Putamen (tissue), 1 donor: ENCODE measurements at regions not wholly inside any gene's neighbourhood (a gene's known extent, or its start where the extent isn't known, plus 50 kb on each side); places are given as distances from the start of the nearest gene placed in this dataset.
"Not testable (repeated sequence)": the region's sequence is repeated elsewhere in the genome, so short reads cannot be mapped to it uniquely, and the experiment has no call there.

Experiments used
- DNase-seq: peaks from one replicate; pipeline ENCODE4 v3.0.0-alpha.2; 2016; ENCODE audit warnings: low spot score

DNA sequence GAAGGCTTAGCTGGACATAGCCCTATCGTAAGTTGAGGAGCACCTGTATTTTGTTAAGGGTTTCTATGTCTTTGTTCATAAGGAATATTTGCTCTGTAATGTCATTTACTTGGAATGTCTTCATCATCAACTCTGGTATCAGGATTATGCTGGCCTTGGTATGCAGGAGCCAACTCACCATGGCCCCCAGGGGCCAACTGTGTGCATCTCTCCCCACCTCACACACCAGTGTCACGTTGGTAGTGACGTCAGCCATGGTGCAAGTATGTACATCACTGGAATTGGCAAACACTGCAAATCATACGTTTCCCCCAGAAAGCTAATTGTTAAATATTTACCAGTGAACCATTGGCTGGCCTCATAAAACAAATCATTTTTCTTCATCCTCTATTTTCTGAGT lies 70.8 kb downstream of the YTHDF1 start:
- no peak for DNase-seq

DNA sequence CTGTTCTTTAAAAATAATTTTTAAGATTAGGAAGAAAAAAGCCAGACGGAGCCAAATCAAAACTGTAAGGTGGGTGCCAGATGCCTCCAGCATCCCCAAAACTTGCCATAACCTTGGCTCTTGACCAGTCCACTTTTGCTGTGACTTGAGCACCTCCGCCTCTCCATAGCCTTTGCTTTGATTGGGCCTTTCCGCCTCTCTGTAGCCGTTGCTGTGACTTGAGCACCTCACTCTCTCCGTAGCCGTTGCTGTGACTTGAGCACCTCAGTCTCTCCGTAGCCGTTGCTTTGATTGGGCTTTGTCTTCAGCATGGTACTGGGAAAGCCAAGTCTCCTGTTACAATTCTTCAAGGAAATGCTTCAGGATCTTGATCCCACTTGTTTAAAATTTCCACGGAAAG lies 73.0 kb downstream of the YTHDF1 start:
- DNase-seq, result no peak

DNA sequence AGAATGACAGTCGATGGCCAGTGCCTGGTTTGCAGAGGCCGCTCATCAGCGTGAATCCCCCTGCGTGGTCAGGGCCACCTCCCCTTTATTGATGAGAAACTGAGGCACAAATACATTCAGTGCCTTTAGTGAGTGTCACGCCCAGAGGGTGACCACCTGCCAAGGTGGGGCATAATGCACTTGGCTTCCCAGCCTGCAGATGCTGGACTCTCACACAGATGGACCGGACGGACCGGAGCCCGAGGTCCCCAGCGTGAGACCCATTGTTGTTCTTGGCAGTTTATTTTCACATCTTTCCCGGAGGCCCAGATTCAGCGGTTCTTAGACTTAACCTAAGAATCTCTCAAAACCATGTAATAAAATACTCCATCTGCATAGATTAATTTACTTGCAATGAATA lies 74.4 kb downstream of the YTHDF1 start:
- DNase-seq, result no peak

DNA sequence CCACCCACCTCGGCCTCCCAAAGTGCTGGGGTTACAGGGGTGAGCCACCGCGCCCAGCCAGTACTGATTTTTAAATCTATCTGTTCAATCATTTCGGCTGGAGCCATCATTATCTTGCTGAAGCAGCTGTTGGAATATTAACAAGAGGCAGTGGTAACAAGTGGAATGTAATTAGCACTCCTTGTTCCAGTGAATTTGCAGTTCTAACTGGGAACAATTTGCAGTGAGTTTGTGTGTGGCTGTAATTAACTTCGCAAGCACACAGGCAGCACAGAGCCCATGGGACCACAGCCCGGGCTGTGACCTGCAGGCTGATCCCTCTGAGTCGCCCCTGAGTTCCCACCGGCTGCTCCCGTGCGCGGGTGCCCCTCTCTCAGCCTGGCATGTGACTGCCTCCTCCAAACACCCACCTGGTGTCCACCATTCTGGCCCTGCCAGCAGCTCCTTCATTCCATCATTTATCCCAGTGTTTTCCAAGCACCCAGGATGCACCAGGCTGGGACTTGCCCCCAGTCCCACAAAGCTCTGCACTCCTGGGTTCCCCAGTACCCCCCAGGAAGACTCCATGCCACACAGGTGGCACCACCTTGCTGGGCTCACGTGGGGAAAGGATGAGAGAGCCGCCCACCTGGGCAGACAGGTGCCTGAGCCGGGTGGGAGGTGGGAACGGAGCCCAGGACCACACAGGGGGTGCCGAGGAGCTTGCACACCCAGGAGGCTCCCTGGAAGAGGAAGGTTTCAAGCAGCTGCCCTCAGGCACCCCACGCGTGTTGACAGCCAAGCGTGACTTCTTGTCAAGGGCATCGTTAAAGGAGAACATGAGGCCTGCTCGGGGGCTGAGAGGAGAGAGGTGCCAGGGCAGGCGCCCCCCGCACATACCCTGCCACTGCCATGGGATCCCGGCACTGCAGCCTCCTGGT lies 75.2 kb downstream of the YTHDF1 start:
- DNase-seq, result no peak

DNA sequence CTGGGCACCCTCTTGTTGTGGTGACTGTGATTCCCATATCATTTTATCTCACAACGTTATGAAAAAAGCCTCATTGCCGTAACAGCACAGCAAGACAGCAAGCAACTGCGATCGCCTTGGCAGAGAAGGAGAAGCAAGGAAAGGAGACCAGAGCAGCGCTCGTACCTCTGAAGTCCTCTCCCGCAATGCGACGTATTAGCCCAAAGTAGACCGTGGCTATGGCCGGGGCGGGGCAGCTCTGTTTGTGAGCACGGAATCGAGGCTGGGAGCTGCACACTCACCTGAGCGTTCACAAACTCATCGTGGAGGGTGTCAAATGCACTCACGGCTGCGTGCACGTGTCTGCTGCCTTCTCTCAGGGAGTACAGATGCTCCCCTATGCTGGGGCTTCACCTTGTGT lies 76.1 kb downstream of the YTHDF1 start:
- no peak for DNase-seq

DNA sequence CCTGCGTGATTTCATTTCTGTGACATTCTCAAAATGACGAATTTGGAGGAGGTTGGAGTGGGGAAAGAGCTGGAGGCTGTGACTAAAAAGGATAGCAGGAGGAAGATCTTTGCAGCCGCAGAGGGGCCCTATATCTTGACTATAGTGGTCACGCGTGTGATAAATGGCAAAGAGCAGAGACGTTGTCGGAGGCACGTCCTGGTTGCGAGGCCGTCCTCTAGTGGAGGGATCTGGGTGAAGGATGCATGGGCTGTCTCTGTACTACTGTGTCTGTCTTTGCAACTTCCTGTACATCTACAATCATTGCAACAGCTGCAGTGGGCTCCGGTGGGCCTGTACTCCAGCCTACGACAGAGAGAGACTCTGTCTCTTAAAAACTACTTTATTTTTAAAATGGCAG lies 76.6 kb downstream of the YTHDF1 start:
- no peak for DNase-seq

DNA sequence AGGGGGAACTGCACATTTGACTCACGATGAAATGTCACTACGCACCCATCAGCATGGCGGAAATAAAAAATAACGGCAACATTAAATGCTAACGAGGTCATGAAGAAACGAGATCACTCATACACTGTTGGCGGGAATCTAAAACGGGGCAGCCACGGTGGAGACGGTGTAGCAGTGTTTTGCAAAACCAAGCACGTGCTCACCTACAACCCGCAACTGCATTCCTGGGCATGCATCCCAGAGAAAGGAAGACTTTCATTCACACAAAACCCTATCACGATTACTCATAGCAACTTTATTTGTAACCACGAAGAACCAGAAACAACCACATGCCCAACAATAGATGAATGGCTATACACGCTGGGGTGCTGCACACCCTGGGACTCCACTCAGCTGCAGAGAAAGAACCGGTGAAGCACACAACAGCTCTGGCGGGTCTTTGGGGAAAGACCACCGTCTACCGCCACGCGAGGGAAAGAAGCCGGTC lies 77.0 kb downstream of the YTHDF1 start:
- no peak for DNase-seq

DNA sequence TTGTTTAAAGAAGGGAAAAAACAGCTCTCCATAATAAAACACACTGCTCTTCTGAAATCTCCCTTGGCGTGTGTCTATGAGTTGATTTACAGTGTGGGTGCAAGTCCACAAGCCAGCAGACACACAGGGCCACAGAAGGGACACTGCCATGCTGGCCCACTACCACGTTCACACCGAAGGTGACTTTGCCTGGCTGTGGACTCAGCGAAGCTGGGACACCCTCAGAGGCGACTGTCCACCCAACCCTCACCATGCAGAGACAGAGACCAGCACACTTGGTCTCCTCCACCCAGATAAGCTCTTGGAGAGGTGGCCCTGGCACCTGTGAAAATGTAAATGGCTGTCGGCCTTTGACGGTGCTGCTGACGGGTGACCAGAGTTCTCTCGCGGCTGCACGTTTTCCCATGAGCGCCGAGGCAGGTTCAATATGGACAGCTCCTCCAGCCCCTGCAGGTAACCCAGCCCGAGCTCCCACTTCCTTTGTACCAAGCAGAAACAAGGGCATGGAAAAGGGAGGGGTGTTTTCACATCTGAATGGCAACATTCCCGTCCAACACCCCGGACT lies 78.0 kb downstream of the YTHDF1 start:
- DNase-seq, result no peak

DNA sequence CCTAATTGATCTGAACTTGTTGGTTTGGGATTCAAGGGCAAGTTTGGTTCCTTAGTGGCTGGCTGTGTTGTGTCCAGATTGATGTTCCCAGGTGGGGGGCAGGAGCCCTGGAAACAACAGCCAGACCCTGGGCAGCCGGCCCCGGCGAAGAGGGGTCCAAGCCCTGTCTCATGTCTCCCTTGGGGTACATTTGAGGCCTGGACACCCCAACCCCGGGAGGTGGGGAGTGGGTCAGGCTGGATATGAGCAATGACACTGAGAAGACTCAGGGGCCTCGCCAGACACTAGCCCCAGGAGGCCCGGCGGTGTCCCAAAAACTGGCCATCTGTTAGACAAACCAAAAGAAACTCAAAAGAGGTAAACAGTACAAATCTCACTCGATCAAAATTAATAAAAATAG lies 79.6 kb downstream of the YTHDF1 start:
- DNase-seq, result no peak

DNA sequence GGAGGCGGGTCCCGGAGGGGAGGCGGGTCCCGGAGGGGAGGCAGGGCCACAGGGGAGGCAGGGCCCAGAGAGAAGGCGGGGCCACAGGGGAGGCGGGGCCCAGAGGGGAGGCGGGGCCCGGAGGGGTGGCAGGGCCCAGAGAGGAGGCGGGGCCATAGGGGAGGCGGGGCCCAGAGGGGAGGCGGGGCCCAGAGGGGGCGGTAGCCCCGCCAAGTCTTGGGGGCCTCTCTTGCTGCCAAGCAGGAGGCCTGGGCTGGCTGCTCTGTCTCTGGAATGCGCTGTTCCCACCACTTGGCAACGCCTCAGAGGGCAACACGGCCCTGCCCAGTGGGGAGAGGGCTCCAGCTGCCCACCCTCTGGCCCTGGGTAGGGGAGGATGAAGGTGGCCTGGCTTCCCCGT lies 80.5 kb downstream of the YTHDF1 start:
- no peak for DNase-seq

DNA sequence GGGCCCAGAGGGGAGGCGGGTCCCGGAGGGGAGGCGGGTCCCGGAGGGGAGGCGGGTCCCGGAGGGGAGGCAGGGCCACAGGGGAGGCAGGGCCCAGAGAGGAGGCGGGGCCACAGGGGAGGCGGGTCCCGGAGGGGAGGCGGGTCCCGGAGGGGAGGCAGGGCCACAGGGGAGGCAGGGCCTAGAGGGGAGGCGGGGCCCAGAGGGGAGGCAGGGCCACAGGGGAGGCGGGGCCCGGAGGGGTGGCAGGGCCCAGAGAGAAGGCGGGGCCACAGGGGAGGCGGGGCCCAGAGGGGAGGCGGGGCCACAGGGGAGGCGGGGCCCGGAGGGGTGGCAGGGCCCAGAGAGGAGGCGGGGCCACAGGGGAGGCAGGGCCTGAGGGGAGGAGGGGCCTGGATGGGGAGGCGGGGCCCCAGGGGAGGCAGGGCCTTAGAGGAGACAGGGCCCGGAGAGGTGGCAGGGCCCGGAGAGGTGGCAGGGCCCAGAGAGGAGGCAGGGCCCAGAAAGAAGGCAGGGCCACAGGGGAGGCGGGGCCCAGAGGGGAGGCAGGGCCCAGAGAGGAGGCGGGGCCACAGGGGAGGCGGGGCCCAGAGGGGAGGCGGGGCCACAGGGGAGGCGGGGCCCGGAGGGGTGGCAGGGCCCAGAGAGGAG lies 81.1 kb downstream of the YTHDF1 start:
- DNase-seq, result not testable (repeated sequence)

DNA sequence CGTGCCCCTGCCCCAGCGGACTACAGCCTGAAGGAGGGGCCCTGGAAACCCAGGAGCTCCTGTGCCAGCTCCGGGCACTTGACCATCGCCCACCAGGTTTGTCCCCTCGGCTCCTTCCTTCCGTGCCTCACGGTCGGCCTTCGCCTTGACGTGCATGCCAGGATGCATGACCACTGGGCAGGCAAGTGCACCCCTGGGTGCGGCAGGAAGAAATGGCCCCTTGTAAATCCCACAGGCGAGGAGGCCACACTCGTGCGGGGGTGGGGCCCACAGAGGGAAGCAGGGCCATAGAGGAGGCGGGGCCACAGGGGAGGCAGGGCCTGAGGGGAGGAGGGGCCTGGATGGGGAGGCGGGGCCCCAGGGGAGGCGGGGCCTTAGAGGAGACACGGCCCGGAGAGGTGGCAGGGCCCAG lies 81.7 kb downstream of the YTHDF1 start:
- DNase-seq, result no peak

DNA sequence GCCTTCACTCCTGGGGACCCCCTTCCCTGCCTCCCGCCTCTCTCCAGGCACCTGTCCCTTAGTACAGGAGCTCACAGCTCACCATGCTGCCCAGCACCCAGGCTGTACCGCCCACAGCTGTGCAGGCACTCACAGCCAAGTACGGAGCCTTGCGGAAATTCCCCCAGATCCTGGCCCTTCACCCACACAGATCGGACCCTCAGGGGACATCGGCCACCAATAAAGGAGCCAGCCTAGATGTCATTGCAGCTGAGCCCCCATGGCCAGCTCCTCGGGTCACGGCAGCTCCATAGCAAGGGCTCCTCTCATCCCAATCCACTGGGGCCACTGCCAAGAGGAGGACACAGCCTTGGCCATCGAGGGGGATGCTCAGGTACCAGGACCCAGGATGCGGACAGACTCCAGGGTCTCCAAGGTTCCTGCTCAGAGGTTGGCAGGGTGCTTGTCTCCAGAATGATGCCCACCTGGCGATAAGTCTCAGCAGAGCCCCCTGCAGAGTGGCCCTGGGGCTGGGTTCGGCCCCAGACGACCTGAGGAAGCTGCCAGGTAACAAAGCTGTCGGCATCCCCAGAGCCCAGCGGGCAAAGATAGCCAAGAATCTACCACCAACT lies 82.3 kb downstream of the YTHDF1 start:
- DNase-seq, result no peak

DNA sequence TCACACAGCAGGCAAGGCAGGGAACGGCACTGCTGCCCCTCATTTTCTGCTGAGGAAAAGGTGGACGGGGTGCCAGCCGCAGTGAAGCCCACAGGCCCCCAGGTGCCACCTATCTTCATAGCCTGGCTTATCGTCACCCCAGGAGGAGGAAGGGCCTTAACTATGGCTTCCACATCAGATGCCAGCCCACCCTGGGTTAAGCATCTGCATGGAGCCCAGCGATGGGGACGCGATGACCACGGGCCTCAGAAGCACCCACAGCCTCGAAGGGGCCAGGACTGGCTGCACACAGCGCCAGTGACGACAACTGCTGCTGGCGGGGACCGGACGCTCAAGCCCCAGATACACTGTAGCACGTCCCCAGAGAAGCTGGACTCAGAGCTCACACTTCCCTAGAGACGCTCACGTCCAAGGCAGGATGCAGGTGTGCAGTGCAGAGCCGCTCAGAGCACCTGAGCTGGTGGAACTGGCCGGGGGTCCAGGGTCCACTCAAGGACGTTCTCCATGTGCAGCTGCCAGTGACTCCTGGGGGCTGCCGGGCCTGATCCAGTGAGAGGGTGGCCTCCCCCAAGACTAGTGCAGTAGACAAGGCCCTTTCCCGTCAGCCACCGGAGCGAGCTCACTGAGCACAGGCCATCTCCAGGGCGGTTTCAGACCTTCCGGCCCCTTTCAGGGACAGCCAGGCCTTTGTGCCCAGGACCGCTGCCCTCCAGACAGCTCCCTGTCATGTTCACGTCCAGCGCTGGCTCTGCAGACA lies 83.0 kb downstream of the YTHDF1 start:
- no peak for DNase-seq

DNA sequence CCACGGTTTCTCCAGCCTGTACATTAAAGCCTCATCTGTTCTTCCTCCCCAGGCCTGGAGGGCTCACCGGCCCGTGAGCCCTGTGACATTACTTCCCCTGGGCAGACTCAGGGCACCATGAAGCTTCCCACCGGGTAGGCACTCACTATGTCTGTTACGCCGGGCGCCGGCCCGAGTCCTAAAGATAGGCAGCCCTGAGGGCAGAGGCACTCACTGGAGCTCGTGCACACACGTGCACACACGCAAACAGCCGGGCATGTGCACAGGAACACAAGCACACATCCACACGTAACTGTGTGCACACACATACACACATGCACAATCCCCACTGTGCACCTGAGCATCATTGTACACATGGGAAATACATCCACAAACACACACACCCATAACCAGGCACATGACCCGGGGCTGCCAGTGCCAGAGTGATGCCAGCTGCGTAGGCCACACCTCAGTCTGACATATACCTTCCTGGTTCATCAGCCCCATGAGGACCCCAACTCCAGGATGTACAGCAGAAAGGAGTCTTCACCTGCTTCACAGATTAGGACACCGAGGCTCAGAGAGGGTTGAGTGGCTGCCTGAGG lies 83.7 kb downstream of the YTHDF1 start:
- DNase-seq, result no peak

DNA sequence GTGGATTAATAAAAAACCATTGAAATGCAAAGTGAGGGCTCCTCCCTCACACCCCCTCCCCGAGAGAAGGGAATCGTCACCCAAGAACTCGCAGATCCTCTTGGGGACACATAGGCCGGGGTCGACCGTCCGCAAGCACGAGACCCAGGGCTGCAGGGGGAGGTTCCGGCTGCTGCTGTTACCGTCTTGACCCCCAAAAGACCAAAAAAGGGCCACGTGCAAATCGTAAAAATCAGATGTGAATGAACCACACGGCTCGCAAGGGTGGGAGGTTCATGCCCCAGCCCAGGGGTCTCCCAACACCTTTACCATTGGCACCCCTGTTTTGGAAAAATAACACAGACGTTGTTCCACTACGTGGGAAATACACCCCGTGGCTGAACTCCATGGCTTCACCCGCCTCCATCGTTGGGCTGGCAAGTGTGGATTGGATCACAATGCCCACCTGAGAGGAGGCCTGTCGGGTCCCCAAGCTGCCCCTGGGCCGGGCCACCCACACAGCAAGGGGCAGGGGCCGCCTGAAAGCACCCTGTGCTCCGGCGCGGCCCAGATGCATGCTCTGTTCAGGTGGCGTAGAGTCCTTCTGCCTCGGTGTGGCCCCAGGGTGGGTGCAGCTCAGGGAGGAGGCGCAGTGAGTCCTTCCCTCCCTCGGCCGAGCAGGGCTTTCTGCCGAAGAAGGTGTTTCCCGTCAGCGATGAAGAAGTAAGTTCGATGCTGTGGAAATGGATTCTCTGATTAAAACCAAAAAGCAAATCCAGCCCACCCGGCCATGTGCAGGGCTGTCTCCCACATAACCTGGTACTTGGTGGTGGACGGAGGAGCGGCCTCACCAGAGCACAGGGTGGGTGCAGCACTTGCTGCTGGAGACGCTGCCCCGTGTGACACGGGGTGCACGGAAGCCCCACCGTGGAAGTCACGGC lies 85.0 kb downstream of the YTHDF1 start:
- DNase-seq, result no peak

DNA sequence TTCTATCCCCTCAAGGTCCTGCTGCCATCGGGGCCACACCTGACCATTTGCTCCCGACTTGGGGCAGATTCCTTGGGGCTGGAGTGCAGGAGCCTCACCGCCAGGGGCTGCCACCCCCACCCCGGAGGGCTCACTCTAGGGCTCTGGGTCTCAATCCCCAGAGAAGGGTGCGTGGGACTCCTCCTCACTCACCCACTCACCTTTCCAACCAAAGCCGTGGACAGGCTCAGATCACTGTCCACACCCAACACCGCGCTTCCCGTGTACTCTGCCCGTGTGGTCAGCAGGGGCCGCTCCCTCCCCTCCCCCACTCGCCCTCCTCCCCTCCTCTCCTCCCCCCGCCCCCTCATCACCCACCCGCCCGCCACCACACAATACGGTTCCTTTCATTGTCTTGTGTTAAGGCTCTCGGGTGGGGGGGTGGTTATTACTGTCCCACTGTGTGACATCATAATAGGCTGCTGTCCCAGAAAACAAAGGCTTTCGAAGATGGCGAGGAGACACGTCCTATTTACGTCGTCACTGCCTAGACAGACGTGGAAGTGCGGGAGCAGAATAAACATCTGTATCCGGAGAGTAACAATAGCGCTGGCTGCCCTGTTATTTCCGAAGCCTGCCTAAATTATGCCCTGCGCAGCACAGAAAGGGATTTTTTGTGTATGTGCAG lies 85.8 kb downstream of the YTHDF1 start:
- DNase-seq, result no peak

DNA sequence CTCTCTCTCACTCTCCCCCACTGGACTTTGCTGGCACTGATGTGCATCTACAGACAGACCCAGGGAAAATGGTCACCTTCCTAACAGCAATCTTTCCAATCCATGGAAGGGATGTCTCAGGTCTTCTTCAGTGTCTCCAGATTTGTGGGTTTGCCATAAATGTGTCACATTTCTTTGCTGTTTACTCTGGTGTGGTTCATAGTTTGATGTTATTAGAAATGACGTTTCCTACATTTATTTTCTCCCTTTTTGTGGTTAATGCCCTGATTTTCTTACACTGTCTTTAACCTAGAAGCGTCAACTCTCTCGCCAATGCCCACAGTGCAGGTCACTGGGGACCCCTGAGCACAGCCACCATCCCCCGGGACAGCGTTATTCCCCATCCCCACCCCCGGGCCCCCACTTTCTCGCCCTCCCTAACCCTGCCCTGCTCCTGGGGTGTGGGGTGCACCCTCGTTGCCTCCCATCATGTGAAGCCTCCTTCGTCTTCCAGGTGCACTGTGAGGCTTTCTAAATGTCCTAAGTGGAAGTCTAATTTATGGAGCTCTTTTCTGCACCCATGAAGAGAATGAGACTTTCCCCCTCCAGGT lies 86.5 kb downstream of the YTHDF1 start:
- DNase-seq, result no peak

DNA sequence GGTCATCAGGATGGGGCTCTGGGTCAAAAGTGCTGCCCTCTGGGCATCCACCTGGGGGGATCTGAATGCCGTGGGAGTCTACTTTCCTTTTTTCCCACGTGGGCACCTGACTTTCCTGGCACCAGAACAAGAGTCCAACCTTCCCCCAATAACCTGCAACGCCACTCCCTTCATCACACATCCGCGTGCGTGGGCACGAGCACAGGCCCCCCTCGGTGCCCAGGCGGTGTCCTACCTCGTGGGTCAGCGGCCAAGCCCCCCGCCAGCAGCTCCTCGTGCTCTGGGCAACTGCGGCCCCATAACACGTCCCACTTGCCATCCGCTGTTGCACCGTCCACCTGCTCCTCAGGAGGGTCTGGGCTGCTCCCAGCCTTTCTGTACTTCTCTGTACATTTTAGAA lies 87.0 kb downstream of the YTHDF1 start:
- DNase-seq, result no peak
